ENCODE measurements at regions not wholly inside any gene's neighbourhood (a gene's known extent, or its start where the extent isn't known, plus 50 kb on each side); places are given as distances from the start of the nearest gene placed in this dataset.

DNA sequence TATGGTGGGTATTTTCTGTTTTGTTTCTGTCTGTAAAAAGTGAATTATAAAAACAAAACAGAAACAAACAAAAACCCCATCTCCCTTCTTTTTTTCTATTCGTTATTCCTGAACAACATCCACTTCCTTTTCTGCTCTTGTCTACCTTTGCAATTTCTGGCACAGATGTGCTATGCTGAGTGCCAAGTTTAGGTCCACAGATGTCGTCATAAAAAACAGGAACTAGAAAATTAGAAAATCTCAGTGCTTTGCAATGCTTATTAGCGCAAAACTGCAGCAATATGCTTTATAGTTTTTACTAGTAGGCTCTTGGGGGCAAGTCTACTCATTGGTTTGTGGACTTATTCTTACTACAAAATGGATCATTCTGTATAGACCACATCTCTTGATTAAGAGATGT, 94.2 kb upstream of the PRKCQ start:
- DNase-seq: no peak

DNA sequence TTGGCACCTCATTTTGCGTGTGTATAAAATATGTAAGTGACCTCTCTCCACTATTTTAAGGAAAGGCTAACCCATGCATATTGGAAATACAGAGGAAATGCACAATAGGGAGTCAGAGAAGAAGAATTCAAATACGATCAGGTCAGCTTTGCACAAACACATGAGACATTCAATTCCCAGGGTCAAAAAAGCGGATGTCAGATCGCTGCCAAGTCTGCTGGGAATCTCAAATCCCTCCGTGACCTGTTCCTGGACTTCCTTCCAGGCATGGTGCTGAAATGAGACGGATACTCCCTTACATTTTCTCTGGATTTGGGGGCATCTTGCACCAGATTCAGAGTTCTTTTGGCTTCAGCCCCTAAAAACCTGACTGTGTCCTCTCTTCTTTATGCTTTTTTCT, 91.9 kb upstream of the PRKCQ start:
- DNase-seq: no peak

DNA sequence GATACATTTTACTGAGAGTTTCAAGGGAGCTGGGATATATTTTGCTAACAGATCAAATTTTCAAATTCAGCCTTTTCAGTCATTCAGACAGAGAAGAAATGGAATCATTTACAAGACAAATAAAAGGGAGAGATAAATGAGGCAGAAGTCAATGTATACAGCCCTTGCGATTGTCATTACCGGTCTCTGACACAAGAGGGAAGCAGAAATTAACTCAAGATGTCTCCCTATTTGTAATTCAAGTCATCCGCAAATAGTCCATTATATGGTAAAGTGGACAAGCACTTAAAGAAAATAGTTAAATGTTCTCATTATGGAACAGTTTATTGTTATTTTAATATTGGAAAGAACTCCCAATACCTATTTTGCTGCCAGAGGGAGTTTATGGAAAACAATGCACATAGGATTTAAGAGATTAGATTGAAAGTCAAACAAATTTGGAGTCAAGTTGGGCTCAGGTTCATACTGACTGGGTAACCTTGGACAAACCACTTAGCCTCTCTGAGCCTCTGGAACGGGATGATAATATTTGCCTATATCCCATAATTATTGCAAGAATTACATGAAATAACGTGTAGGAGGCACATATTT, 89.3 kb upstream of the PRKCQ start:
- DNase-seq: no peak

DNA sequence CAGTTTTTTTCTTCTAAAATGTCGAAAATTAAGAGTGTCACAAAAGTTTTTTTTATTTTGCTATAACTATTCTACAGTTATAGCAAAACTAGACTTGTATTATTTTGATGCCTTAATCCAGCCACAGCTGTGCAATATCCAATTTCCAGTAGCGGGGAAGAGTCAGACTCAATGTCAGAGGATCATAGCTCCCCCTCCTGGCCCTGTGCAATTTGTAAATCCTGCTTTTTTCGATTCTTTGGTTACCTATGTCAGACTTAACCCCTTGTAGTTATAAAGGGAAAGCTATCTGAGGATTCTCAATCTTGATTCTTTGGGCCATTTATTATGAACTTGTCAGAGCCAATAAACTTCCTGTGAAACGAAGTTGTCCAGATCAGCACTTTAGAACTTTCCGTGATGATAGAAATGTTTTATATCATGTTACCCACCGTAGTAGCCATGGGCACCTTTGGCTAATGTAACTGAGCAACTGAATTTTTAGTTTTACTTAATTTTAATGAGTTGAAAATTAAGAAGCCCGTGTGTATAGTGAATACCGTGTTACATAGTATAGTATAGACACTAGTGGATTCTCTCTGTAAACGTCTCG, 87.7 kb upstream of the PRKCQ start:
- DNase-seq: no peak

DNA sequence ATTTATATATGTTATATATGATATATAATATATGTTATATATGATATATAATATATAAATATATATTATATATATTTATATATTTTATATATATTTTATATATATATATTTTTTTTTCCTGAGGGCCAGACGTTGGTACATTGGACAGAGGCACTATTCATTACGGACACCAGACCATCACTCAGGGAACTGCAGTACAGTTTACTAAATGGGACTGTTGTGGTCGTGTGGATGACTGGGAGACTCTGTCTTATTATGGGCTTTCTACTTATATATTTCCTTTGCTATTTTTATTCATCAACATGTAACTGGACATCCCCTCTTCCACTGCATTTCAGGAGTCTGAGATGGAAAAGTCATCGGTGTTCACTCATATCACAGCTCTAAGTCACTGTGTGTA, 87.1 kb upstream of the PRKCQ start:
- no peak for DNase-seq

DNA sequence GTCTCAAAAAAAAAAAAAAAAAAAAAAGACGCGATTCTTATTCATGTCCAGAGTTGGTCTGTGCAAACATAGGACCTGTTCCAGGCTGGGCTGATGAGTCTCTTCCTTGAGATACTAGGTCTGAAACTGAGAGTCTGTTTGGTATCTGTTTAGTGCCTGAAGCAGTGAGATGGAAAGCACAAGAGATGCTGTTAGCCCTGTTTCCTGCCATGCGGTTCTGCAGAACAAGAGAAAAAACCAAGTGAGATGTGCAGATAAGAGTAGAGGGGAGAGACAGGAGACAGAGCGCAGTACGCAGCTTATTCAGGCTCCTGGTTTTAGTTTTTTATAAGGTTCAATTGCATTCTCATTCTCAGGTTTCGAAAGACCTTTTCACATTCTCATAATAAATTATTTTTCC, 85.8 kb upstream of the PRKCQ start:
- DNase-seq: peak; percentile 18

DNA sequence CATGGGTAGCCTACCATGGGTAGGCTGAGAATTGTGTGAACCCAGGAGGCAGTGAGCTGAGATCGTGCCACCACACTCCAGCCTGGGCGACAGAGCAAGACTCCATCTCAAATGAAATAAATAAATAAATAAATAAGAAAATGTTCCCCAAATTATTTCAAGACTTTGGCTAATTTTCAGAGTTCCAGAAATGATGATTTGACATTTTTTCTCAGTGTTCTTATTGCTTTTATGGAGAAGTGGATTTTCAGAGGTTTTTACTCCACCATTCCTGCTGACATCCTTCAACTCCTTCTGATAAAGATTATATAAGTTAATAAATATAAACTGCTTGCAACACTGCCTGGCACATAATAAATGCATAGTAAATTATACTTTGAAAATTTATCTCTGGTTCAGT, 80.4 kb upstream of the PRKCQ start:
- no peak for DNase-seq

DNA sequence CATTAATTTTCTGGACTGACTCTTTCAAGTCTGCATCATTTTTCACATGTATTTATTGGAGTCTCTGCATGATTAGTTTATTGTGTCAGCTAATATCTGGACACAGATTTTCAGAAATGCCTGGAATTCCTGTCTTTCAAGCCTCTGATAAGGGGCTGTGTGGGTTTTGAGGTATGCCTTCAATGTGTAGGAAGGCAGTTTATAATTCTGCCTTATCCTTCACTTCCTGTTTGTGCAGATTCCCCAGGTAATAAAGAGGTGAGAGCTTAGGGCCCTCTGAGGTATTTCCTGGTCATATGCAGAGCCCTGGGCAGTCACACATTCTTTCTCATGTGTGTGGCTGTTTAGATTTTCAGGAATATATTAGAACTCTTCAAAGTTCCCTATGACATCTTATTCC, 79.4 kb upstream of the PRKCQ start:
- no peak for DNase-seq

DNA sequence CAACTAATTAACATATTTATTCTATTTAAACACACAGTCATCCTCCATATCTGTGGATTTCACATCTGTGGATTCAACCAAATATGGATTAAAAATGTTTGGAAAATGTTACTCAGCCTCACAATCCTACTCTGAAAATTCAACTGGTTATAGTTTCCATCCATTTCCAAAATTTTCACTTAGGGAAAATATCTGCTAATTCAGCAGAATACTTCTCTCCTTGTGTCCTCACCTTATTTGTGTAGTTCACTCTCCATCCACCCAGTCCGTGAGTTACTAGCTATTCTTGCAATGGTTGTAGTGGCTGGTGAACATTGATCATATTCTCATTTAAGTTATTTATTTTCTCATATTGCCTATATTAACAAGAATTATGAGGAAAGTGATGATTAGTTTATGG, 77.6 kb upstream of the PRKCQ start:
- DNase-seq: no peak

DNA sequence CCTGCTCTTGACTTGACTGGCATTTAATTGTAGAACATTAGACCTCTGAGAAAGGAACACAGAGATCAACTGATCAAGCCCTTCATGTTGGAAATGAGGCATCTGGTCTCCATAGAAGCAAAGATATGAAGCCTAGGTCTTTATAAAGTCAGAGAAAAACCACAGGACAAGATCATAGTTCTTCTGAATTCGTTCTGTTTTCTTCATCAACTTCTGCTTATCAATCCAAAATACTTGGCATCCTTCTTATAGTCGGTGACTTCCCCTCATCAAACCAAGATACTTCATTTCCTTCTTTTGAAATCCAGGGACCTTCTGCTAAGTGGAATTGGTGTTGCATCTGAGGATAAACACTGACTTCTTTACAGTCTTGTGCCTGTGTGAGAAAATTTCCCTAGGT, 77.1 kb upstream of the PRKCQ start:
- no peak for DNase-seq

DNA sequence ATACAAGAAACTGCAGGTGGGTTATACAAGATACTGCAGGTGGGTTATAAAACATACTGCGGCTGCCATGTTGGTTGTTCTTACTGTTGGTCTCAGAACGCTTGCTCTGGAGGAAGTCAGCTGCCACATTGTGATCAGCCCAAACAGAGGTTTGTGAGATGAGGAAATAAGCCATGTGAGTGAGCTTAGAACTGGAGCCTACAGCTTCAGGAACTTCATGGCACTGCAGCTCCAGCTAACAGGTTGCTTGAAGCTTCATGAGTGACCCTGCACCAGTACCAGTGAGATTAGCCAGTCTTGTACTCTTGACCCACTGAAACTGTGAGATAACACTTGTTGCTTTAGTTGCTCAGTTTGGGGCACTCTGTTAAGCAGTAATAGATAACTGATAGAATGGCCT, 74.5 kb upstream of the PRKCQ start:
- DNase-seq: no peak

DNA sequence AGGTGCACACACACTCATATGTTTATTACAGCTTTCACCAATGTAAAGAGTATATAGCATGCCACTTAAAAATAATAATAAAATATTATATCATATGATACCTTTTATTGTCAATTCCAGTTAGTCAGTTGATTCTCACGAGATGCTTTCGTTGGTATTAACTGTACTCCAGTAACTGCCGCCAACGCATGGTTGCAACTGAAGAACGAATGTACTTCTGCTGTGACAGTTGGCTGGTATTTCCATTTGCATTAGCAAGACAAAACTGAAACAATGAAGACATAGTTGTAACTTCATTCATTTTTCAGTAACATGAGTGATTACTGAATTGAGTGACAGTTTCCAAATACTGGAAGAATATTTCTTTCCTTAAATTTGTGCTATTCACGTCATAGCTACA, 70.5 kb upstream of the PRKCQ start:
- no peak for DNase-seq

DNA sequence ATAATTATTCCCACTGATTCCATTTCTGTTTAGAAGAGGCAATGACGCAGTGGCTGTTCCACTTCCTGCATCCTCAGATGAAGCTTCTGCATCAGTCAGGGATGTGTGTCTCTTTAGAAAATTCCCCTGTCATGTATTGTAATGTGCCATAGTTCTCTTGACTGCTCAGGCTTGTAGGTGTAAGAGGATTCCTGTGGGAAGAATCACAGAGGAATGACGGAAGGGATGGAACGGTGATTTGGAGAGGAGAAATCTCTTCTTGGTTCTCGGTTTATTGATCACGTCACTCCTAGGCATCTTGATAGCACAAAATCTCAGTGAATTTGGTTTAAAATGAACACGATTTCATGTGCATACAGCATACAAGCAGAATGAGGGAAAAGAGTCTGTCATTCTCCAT, 69.8 kb upstream of the PRKCQ start:
- no peak for DNase-seq

DNA sequence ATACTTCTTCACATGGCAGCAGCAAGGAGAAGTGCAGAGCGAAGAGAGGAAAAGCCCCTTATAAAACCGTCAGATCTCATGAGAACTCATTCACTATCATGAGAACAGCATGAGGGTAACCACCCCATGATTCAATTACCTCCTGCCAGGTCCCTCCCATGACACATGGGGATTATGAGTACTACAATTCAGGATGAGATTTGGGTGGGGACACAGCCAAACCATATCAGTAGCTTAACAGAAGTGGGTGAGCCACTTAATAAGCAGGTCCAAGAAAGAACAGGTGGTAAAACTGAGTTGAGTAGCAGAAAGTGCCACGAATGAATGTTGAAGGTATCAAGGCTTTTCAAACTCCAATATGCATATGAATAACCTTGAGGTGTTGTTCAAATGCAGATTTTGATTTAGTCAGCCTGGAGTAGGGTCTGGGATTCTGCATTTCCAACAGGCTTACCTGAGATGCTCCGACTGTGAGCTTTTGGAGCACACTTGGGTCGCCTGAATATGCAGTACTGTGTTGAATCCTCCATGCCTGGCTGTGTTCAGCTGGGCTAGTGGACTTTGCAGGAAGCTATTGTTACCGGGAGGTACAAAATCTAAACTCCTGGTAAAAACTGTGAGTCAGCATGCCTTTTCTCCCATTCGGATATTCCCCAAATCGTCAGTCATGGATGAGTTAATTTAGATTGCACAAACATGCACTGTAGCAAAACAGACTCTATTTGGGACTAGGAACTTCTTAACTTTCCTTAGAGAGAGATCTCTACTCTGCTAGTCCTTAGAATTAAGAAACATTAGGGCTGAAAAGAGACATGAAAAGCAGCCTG, 69.0 kb upstream of the PRKCQ start:
- DNase-seq: no peak

DNA sequence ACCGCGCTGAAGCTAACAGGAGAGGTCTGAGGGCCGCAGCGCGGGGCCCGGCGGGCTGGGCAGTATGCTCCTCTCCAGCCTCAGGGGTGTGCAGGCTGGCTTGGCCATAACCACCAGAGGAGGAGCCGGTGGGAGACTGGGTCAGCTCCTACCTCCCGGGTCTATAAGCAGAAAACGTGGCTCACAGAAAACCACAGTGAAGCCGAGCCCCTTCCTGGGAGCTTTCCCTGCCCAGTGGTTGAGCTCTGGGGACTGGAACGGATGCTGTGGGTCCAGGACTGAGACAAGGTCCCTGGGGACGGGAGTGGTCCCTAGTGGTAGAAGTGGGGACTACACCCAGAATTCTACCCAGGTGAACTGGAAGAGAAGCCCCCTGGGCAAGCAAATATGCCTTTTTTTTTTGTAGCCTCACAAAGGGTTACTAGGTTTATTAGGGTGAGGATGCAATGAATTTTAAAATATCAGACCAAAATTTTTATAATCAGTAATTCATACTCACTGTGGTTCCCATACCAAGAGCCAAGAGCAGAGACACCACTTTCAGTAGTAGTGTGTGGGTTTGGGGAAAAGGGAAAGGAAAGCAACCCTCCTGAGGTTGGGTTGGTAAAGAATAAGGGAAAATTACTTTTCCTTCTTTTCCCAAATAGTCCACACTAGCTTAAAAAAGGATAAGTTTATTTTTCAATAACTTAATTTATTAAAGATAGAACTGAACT, 67.9 kb upstream of the PRKCQ start:
- DNase-seq: peak; percentile 50

DNA sequence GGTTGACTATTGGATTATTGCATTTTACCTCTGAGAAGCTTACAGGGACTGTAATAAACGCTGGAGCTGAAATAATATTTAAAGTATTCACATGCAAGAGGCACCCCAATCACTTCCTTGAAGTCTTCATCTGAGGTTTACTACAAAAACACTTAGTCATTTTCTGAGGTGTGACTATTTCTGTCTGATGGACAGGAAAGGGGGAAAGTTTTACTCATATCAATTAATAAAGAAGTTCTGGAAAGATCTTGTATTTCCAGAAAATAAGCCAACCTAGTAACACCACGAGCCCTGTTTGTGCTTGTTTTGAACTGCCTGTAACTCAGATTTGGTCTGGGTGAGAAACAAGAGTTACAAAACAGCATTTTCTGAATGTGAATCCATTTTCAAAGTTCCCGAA, 63.9 kb upstream of the PRKCQ start:
- no peak for DNase-seq

DNA sequence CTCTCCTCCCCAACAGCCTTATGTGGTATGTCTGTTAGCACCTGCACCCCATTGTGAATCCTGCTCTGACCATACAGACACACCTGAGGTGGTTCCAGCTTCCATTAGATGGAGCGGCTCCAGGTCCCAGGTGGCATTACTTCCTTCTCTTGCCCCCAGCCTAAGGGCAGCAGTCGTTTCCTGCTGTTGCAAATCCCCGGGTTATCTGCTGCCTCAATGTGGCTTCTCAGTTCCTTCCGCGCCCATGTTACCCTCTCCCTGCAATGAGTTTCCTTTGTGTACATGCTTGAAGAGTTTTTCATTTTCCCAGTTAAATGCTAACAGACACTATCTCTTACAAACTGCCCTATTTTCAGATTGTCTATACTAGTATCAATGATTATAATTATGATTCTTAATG, 62.8 kb upstream of the PRKCQ start:
- DNase-seq: no peak

DNA sequence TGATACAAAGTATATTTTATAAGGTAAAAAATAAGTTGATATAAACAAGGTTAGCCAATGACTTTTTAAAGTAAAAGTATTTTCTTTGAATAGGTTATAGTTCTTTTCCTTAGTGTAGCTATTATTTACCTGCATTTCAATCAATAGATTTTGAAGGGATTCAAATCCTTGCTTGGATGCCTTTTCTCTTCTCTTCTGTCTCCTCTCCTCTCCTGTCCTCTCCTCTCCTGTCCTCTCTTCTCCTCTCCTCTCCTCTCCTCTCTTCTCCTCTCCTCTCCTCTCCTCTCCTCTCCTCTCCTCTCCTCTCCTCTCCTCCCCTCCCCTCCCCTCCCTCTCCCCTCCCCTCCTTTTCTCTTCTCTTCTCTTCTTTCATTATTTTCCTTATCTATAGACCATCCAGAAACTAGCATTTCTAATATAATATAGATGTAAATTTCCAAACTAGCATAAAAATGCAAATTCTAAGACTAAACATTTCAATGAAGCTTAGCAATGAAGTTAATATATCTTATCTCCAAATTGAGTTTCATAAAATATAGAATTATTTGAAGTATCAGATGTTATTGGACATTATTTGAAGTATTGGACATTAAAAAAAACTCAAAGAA, 60.5 kb upstream of the PRKCQ start:
- DNase-seq: no peak

DNA sequence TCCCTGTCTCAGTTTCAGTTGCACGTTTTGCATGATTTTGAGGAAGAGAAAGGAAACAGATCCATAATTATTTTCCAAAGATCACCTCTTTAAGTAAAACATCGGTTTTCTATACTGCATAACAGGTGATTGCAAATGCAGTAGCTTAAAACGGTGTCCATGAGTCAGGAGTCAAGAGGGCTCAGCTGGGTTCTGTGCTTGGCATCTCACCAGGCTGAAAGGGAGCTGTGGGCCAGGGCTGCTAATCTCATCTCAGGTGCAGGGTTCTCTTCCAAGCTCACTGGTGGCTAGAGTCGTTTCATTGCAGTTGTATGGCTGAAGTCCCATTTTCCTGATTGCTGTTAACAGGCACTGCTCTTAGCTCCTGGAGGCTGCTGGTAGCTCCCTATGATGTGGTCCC, 57.0 kb upstream of the PRKCQ start:
- DNase-seq: no peak

DNA sequence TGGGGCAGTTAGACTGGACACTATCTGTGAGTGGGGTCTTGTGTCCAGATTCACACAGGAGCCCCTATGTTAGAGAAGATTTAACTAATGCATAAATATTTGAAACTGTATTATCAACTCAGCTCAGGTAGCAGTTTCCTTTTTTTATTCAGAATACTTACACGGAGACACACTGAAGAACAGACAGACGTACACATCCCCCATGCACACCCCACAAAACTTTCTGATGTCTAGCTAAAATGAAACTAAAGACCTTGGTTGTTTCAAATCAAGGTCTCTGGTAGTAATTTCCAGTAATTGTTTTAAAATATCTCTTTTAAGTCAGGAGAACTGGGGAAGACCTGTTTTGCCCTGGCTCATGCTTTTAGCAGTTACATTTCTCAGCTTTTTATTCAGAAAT, 55.7 kb upstream of the PRKCQ start:
- DNase-seq: no peak

Measured in activated effector memory CD4-positive, alpha-beta T cell treated with Interleukin-2 at 50 U/mL for 16 hours (primary cell).